SK-N-SH (cell line): ENCODE measurements at regions not wholly inside any gene's neighbourhood (a gene's known extent, or its start where the extent isn't known, plus 50 kb on each side); places are given as distances from the start of the nearest gene placed in this dataset.

Experiments
- CTCF ChIP-seq: fragments of 200-600 bp; sonication (generic); IDR thresholded peaks from 2 replicates; pipeline ENCODE4 v1.6.1; 2017; ENCODE audit warnings: antibody characterized with exemption, mild to moderate bottlenecking, moderate library complexity
- GATA2 ChIP-seq: sonication (generic); formaldehyde crosslinking; IDR thresholded peaks from 2 replicates; pipeline ENCODE4 v1.5.0; 2020; ENCODE audit warnings: mild to moderate bottlenecking, missing genetic modification reagents
- MXI1 ChIP-seq: IDR thresholded peaks from 2 replicates; pipeline ENCODE4 v1.6.1; 2012; ENCODE audit warnings: mild to moderate bottlenecking, low read depth, low read length, improper control_type of control experiment
- NFIC ChIP-seq: IDR thresholded peaks from 2 replicates; pipeline ENCODE4 v1.4.0; 2012; ENCODE audit warnings: borderline replicate concordance
- SIN3A ChIP-seq: IDR thresholded peaks from 2 replicates; pipeline ENCODE4 v1.6.1; 2012; ENCODE audit warnings: low read depth, mild to moderate bottlenecking, low read length, moderate library complexity, borderline replicate concordance
- TEAD4 ChIP-seq: IDR thresholded peaks from 2 replicates; pipeline ENCODE4 v1.4.0; 2012; ENCODE audit warnings: mild to moderate bottlenecking, borderline replicate concordance; ENCODE audit not compliant: insufficient read depth
- TF ChIP-seq, protein P1 (sequence below): IDR thresholded peaks from 2 replicates; pipeline ENCODE4 v1.4.0; 2012; ENCODE audit warnings: low read depth
- TF ChIP-seq, protein P2 (sequence below): fragments of 150-350 bp; IDR thresholded peaks from 2 replicates; pipeline ENCODE4 v1.6.1; 2017; ENCODE audit warnings: antibody characterized with exemption, low read length, low read depth, borderline replicate concordance

DNA sequence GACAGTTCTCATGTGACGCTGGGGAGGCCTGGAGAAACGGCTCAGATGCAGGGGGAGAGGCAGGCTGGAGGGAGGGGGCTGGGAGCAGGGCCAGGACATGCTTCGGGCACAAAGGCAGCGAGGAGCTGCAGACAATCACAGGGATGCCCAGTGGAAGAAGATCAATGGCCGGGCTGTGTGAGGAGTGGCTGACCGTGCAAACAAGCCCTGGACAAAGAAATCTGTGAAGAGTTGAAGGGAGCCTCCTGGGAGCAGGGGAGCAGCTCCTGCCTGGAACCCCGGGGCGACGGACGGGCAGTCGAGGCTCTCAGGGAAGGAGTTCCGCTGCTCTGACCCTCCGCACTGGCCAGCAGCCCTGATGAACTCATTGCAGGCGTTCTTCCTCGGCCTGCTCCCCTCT lies 126.7 kb upstream of the B3GAT1 start:
- TF ChIP-seq, protein P1, sequence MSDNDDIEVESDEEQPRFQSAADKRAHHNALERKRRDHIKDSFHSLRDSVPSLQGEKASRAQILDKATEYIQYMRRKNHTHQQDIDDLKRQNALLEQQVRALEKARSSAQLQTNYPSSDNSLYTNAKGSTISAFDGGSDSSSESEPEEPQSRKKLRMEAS = no peak
- TF ChIP-seq TEAD4 (no peak), NFIC (no peak), MXI1 (no peak), SIN3A (no peak), GATA2 (CRISPR knock-in tag) (no peak), CTCF (no peak)
- TF ChIP-seq, protein P2, sequence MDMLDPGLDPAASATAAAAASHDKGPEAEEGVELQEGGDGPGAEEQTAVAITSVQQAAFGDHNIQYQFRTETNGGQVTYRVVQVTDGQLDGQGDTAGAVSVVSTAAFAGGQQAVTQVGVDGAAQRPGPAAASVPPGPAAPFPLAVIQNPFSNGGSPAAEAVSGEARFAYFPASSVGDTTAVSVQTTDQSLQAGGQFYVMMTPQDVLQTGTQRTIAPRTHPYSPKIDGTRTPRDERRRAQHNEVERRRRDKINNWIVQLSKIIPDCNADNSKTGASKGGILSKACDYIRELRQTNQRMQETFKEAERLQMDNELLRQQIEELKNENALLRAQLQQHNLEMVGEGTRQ = no peak
